ENCODE measurements at regions not wholly inside any gene's neighbourhood (a gene's known extent, or its start where the extent isn't known, plus 50 kb on each side); places are given as distances from the start of the nearest gene placed in this dataset.

DNA sequence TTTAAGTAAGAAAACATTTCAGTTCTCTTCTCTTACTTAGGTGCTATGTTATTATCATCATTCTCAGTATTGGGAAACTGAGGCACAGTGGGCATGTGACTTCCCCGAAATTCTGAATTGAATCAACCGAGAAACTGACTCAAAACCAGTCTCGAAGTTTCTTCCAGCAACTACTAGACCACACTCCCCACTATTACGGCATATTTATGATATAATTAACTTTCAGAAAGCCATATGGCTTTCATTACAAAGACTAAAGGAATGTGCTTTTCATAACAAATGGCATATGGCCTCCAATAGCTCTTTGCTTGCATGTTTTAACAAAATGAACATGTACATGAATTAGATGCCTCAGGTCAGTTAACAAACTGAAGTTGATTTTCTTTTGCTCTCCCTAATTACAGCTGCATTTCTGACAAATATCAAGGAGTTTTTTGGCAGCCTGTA, 182.9 kb upstream of the SLC38A2 start:
- DNase-seq (ENCODE audit: low read depth): peak; percentile 34
- H3K4me3 ChIP-seq (ENCODE audit: low read length): no peak overlapping the region
- TF ChIP-seq CTCF (conservative IDR thresholded peaks at IDR 0.05; ENCODE audit: low read depth, low read length): no peak

DNA sequence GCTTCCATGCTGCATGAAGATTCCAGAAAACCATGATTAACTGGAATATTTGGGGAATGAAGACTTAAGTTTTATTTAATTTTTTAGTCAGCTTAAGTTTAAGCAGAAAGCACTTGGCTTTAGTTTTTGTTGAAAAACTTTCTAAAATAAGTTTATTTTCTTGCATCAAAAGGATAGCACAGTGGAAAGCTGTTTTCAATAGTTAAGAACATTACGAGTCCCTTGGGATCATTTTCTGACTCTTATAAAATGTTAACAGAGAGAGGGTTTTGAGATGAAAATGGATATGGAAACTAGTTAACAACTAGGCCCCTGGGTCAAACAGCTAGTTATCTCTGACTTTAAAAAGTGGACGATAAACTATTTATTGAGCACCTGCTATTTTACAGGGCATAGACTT, 181.9 kb upstream of the SLC38A2 start:
- no peak for TF ChIP-seq CTCF (conservative IDR thresholded peaks at IDR 0.05; ENCODE audit: low read depth, low read length)
- H3K4me3 ChIP-seq (ENCODE audit: low read length): no peak overlapping the region
- DNase-seq (ENCODE audit: low read depth): no peak

DNA sequence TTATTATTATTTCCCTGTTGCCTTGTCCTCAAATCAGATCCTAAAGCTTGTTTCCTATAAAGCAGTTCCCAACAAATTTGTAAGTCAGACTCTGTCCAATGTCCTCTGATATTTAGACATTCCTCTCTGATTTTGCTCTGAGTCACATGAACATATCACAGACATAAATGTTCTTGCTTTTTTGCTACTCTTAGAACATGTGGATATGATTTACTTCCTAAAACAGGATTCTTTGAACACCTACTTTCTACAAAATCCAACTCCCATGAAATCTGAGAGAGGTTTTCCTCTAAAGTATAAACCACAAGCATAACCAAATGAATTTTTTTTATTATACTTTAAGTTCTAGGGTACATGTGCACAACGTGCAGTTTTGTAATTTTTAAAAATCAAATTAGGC, 181.3 kb upstream of the SLC38A2 start:
- TF ChIP-seq CTCF (conservative IDR thresholded peaks at IDR 0.05; ENCODE audit: low read depth, low read length): no peak
- H3K4me3 ChIP-seq (ENCODE audit: low read length): no peak overlapping the region
- DNase-seq (ENCODE audit: low read depth): no peak

DNA sequence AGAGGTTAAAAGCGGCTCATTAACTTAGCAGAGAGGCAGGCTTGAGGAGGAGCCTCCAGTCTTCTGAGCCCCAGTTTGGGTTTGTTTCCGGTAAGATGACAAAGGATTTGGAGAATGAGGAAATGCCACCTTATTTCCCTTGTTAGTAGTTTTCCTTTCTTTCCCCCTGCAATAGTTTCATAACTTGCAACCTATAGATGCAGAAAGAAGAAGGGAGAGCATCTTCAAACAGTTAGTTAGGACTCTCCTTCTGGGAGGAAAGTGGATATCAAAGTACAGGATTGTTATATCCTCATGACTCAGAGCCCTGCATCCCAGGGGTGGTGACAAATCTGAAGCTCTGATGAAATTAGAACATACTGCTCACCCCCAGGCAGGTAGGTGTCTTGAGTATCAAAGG, 180.7 kb upstream of the SLC38A2 start:
- no peak for DNase-seq (ENCODE audit: low read depth)
- no peak overlapping the region for H3K4me3 ChIP-seq (ENCODE audit: low read length)
- TF ChIP-seq CTCF (conservative IDR thresholded peaks at IDR 0.05; ENCODE audit: low read depth, low read length): no peak

- DNase-seq (ENCODE audit: low read depth): no peak
- H3K4me3 ChIP-seq (ENCODE audit: low read length): no peak overlapping the region
- no peak for TF ChIP-seq CTCF (conservative IDR thresholded peaks at IDR 0.05; ENCODE audit: low read depth, low read length)
These were observed 177.8 kb upstream of the SLC38A2 start for GRCh38 chr12:46550266-46550879.

DNA sequence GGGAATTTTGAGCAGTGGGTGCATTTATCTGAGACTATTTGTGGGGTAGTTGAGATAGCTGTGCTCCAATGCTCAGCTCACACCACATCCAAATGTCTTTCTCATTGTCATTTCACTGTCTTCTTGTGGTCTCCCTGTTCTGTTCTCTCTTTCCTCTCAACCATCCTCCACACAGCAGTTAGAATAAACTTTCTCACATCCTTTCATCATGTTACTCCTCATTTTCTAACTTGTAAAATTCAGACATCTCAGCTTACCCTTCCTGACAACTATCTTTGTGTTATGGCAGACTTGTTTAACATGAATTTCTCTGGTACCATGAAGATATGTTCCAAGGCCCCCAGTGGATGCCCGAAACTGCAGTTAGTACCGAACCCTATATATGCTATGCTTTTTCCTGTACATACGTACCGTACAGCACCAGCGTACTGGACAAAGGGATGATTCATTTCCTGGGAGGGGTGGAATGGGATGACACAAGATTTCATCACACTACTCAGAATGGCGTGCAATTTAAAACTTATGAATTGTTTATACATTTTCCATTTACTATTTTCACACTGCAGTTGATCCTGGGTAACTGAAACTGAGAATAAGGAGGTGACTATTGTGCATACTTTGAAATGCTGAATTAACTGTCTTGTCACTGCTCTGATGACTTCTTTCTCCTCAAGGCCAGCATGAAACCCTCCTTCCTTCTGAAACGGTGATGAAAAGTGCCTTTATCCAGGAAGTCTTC, 177.1 kb upstream of the SLC38A2 start:
- no peak for DNase-seq (ENCODE audit: low read depth)
- no peak for TF ChIP-seq CTCF (conservative IDR thresholded peaks at IDR 0.05; ENCODE audit: low read depth, low read length)

GRCh38 chr12:46548605-46549071, 176.1 kb upstream of the SLC38A2 start:
- TF ChIP-seq CTCF (conservative IDR thresholded peaks at IDR 0.05; ENCODE audit: low read depth, low read length): no peak
- H3K4me3 ChIP-seq (ENCODE audit: low read length): no peak overlapping the region
- DNase-seq (ENCODE audit: low read depth): no peak

More for the DNA sequence above, 177.1 kb upstream of the SLC38A2 start:
- H3K4me3 ChIP-seq (ENCODE audit: low read length): no peak overlapping the region
